ENCODE measurements at regions not wholly inside any gene's neighbourhood (a gene's known extent, or its start where the extent isn't known, plus 50 kb on each side); places are given as distances from the start of the nearest gene placed in this dataset.
A peak's percentile ranks its signal among the peaks of the same experiment; 100 is the strongest.

GRCh38 chr1:115577513-115577912 is 64.3 kb upstream of the VANGL1 start:
- Mint-ChIP-seq H3K36me3 (peaks cover 6 to 16% of the 10 kb centered on the region in 2 donors), H3K9me3 (peaks cover 18 to 21% of the 10 kb centered on the region in 2 donors), H3K27ac (no peak overlapping the region)
- peak in 1 of 2 donors; percentile 61 for ATAC-seq
- DNase-seq (ENCODE audit: low spot score in 2 of 2) = no peak

GRCh38 chr1:115575661-115576060 is 66.1 kb upstream of the VANGL1 start:
- Mint-ChIP-seq H3K27ac (no peak overlapping the region), H3K9me3 (peaks cover 14% of the 10 kb centered on the region in 2 donors), H3K36me3 (peaks cover 8 to 17% of the 10 kb centered on the region in 2 donors)
- ATAC-seq (no peak), DNase-seq (ENCODE audit: low spot score in 2 of 2) (no peak)

- peaks cover 12 to 21% of the 10 kb centered on the region in 2 donors for H3K36me3 Mint-ChIP-seq
- DNase-seq (ENCODE audit: low spot score in 2 of 2) (no peak), ATAC-seq (no peak)
- H3K27ac Mint-ChIP-seq = no peak overlapping the region
- H3K9me3 Mint-ChIP-seq = peaks cover 21 to 22% of the 10 kb centered on the region in 2 donors
Measured at GRCh38 chr1:115572710-115573109, 69.1 kb upstream of the VANGL1 start.

GRCh38 chr1:115567431-115567830 is 74.3 kb upstream of the VANGL1 start:
- Mint-ChIP-seq H3K9me3 (peaks cover 21 to 22% of the 10 kb centered on the region in 2 donors), H3K36me3 (peaks cover 12 to 14% of the 10 kb centered on the region in 2 donors)

GRCh38 chr1:115565791-115566190 is 76.0 kb upstream of the VANGL1 start:
- Mint-ChIP-seq H3K9me3 (peaks cover 21 to 22% of the 10 kb centered on the region in 2 donors), H3K27ac (no peak overlapping the region), H3K36me3 (peaks cover 12 to 14% of the 10 kb centered on the region in 2 donors)
- ATAC-seq (no peak), DNase-seq (ENCODE audit: low spot score in 2 of 2) (no peak)

More at GRCh38 chr1:115567431-115567830, 74.3 kb upstream of the VANGL1 start:
- no peak for DNase-seq (ENCODE audit: low spot score in 2 of 2)
- no peak for ATAC-seq
- no peak overlapping the region for H3K27ac Mint-ChIP-seq

- no peak for DNase-seq (ENCODE audit: low spot score in 2 of 2)
- Mint-ChIP-seq H3K27ac (no peak overlapping the region), H3K36me3 (peaks cover 12 to 14% of the 10 kb centered on the region in 2 donors), H3K9me3 (peaks cover 21 to 22% of the 10 kb centered on the region in 2 donors)
- no peak for ATAC-seq
Measured at GRCh38 chr1:115565353-115565752, 76.4 kb upstream of the VANGL1 start.

- DNase-seq (ENCODE audit: low spot score in 2 of 2) = no peak
- ATAC-seq = no peak
- Mint-ChIP-seq H3K9me3 (peaks cover 21 to 22% of the 10 kb centered on the region in 2 donors), H3K36me3 (peaks cover 12 to 14% of the 10 kb centered on the region in 2 donors), H3K27ac (no peak overlapping the region)
Measured at GRCh38 chr1:115564201-115564600, 77.6 kb upstream of the VANGL1 start.

GRCh38 chr1:115560027-115560426 is 81.7 kb upstream of the VANGL1 start:
- ATAC-seq = no peak
- Mint-ChIP-seq H3K36me3 (peaks cover 6 to 9% of the 10 kb centered on the region in 2 donors), H3K27ac (no peak overlapping the region), H3K9me3 (peaks cover 8 to 9% of the 10 kb centered on the region in 2 donors)
- DNase-seq (ENCODE audit: low spot score in 2 of 2) = no peak

GRCh38 chr1:115558275-115558674 is 83.5 kb upstream of the VANGL1 start:
- peaks cover 0 to 4% of the 10 kb centered on the region in 2 donors for H3K36me3 Mint-ChIP-seq
- H3K27ac Mint-ChIP-seq = no peak overlapping the region
- peaks cover 0 to 5% of the 10 kb centered on the region in 2 donors for H3K9me3 Mint-ChIP-seq
- ATAC-seq (no peak), DNase-seq (ENCODE audit: low spot score in 2 of 2) (no peak)

GRCh38 chr1:115557715-115558114 is 84.1 kb upstream of the VANGL1 start:
- DNase-seq (ENCODE audit: low spot score in 2 of 2) (no peak), ATAC-seq (no peak)
- Mint-ChIP-seq H3K9me3 (peaks cover 0 to under 1% of the 10 kb centered on the region in 2 donors), H3K36me3 (no peaks in the 10 kb centered on the region), H3K27ac (no peak overlapping the region)

- ATAC-seq (no peak), DNase-seq (ENCODE audit: low spot score in 2 of 2) (no peak)
- no peaks in the 10 kb centered on the region for H3K36me3 Mint-ChIP-seq
- no peak overlapping the region for H3K27ac Mint-ChIP-seq
- H3K9me3 Mint-ChIP-seq = no peaks in the 10 kb centered on the region
Measured at GRCh38 chr1:115556236-115556635, 85.5 kb upstream of the VANGL1 start.

GRCh38 chr1:115555446-115555845 is 86.3 kb upstream of the VANGL1 start:
- DNase-seq (ENCODE audit: low spot score in 2 of 2) (no peak), ATAC-seq (no peak)
- H3K36me3 Mint-ChIP-seq = no peaks in the 10 kb centered on the region
- no peaks in the 10 kb centered on the region for H3K9me3 Mint-ChIP-seq
- H3K27ac Mint-ChIP-seq = no peak overlapping the region

GRCh38 chr1:115547696-115548095 is 94.1 kb upstream of the VANGL1 start:
- Mint-ChIP-seq H3K9me3 (no peaks in the 10 kb centered on the region), H3K36me3 (no peaks in the 10 kb centered on the region), H3K27ac (no peak overlapping the region)
- ATAC-seq (no peak), DNase-seq (ENCODE audit: low spot score in 2 of 2) (no peak)

GRCh38 chr1:115546846-115547245 is 94.9 kb upstream of the VANGL1 start:
- no peak for DNase-seq (ENCODE audit: low spot score in 2 of 2)
- ATAC-seq = no peak
- Mint-ChIP-seq H3K9me3 (no peaks in the 10 kb centered on the region), H3K36me3 (no peaks in the 10 kb centered on the region), H3K27ac (no peak overlapping the region)

- H3K9me3 Mint-ChIP-seq = no peaks in the 10 kb centered on the region
- ATAC-seq = peak; percentile 34 to 90
- H3K36me3 Mint-ChIP-seq = no peaks in the 10 kb centered on the region
- no peak overlapping the region for H3K27ac Mint-ChIP-seq
- no peak for DNase-seq (ENCODE audit: low spot score in 2 of 2)
Measured at GRCh38 chr1:115545791-115546733, 95.7 kb upstream of the VANGL1 start.

- ATAC-seq = peak in 1 of 2 donors; percentile 7
- H3K27ac Mint-ChIP-seq = no peak overlapping the region
- no peaks in the 10 kb centered on the region for H3K36me3 Mint-ChIP-seq
- no peaks in the 10 kb centered on the region for H3K9me3 Mint-ChIP-seq
- no peak for DNase-seq (ENCODE audit: low spot score in 2 of 2)
Measured at GRCh38 chr1:115545096-115545720, 96.6 kb upstream of the VANGL1 start.

GRCh38 chr1:115544131-115544530 is 97.6 kb upstream of the VANGL1 start:
- ATAC-seq = no peak
- Mint-ChIP-seq H3K27ac (no peak overlapping the region), H3K36me3 (no peaks in the 10 kb centered on the region), H3K9me3 (no peaks in the 10 kb centered on the region)
- DNase-seq (ENCODE audit: low spot score in 2 of 2) = no peak
